ENCODE measurements at regions not wholly inside any gene's neighbourhood (a gene's known extent, or its start where the extent isn't known, plus 50 kb on each side); places are given as distances from the start of the nearest gene placed in this dataset.

GRCh38 chr9:82805027-82805426 lies 257.9 kb downstream of the RASEF start:
- TF ChIP-seq EZH2phosphoT487 (IDR thresholded peaks at IDR 0.05) (no peak), EZH2 (IDR thresholded peaks at IDR 0.05) (no peak)
- TF ChIP-seq, protein P1, sequence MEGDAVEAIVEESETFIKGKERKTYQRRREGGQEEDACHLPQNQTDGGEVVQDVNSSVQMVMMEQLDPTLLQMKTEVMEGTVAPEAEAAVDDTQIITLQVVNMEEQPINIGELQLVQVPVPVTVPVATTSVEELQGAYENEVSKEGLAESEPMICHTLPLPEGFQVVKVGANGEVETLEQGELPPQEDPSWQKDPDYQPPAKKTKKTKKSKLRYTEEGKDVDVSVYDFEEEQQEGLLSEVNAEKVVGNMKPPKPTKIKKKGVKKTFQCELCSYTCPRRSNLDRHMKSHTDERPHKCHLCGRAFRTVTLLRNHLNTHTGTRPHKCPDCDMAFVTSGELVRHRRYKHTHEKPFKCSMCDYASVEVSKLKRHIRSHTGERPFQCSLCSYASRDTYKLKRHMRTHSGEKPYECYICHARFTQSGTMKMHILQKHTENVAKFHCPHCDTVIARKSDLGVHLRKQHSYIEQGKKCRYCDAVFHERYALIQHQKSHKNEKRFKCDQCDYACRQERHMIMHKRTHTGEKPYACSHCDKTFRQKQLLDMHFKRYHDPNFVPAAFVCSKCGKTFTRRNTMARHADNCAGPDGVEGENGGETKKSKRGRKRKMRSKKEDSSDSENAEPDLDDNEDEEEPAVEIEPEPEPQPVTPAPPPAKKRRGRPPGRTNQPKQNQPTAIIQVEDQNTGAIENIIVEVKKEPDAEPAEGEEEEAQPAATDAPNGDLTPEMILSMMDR (IDR thresholded peaks at IDR 0.05): peak; percentile 55
- Histone ChIP-seq H3K9ac (no peak overlapping the region), H3K4me1 (peaks cover 18% of the 10 kb centered on the region), H3K36me3 (no peaks in the 10 kb centered on the region), H3K4me2 (no peak overlapping the region), H3K27ac (no peak overlapping the region), H3K4me3 (no peak overlapping the region), H2AFZ (replicated peaks) (no peak overlapping the region), H3F3A (ENCODE audit: low read depth) (no peaks in the 10 kb centered on the region), H3K9me3 (ENCODE audit: low read depth) (no peaks in the 10 kb centered on the region), H3K27me3 (no peaks in the 10 kb centered on the region), H3K79me2 (ENCODE audit: low read depth) (no peaks in the 10 kb centered on the region), H4K20me1 (ENCODE audit: low read depth) (no peaks in the 10 kb centered on the region)
- H3K27me3 Mint-ChIP-seq (ENCODE audit: insufficient read depth, low read depth): peaks cover 2% of the 10 kb centered on the region
- peaks cover 3% of the 10 kb centered on the region for H3K9me3 Mint-ChIP-seq
- H3K36me3 Mint-ChIP-seq: no peaks in the 10 kb centered on the region
- peaks cover 5% of the 10 kb centered on the region for H3K4me1 Mint-ChIP-seq
- H3K4me3 Mint-ChIP-seq: no peak overlapping the region
- H3K27ac Mint-ChIP-seq: no peak overlapping the region
- DNase-seq (ENCODE audit: low spot score): no peak

- peak; percentile 37 for DNase-seq (ENCODE audit: low spot score)
- Histone ChIP-seq H3K36me3 (no peaks in the 10 kb centered on the region), H3F3A (ENCODE audit: low read depth) (no peaks in the 10 kb centered on the region), H2AFZ (replicated peaks) (peak overlapping the region; percentile 78), H3K9ac (no peak overlapping the region), H3K79me2 (ENCODE audit: low read depth) (no peaks in the 10 kb centered on the region), H3K27me3 (no peaks in the 10 kb centered on the region), H3K9me3 (ENCODE audit: low read depth) (no peaks in the 10 kb centered on the region), H3K4me2 (no peak overlapping the region), H3K4me3 (no peak overlapping the region), H3K27ac (no peak overlapping the region), H4K20me1 (ENCODE audit: low read depth) (no peaks in the 10 kb centered on the region), H3K4me1 (peaks cover 18% of the 10 kb centered on the region)
- Mint-ChIP-seq H3K27ac (peak overlapping the region; percentile 15), H3K27me3 (ENCODE audit: insufficient read depth, low read depth) (peaks cover under 1% of the 10 kb centered on the region), H3K4me3 (no peak overlapping the region), H3K4me1 (peaks cover 5% of the 10 kb centered on the region), H3K9me3 (peaks cover 3% of the 10 kb centered on the region), H3K36me3 (no peaks in the 10 kb centered on the region)
- TF ChIP-seq, protein P1 (IDR thresholded peaks at IDR 0.05): no peak
- TF ChIP-seq EZH2 (IDR thresholded peaks at IDR 0.05) (no peak), EZH2phosphoT487 (IDR thresholded peaks at IDR 0.05) (no peak)
Observed at GRCh38 chr9:82808478-82808877, 254.5 kb downstream of the RASEF start.

DNA sequence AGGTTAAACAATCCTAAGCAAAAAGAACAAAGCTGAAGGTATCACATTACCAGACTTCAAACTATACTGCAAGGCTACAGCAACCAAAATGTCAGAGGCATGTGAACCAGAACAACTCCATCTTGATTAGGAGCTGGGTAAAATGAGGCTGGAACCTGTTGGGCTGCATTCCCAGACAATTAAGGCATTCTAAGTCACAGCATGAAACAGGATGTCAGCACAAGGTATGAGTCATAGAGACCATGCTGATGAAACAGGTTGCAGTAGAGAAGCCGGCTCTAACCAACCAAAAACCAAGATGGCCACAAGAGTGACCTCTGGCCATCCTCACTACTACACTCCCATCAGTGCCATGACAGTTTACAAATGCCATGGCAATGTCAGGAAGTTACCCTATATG lies 252.0 kb downstream of the RASEF start:
- H3K9ac ChIP-seq: no peak overlapping the region
- Mint-ChIP-seq H3K36me3 (no peaks in the 10 kb centered on the region), H3K4me3 (no peak overlapping the region), H3K27ac (no peak overlapping the region), H3K27me3 (ENCODE audit: insufficient read depth, low read depth) (no peaks in the 10 kb centered on the region), H3K9me3 (no peaks in the 10 kb centered on the region), H3K4me1 (peaks cover 5% of the 10 kb centered on the region)
- no peaks in the 10 kb centered on the region for H3K27me3 ChIP-seq
- H3K9me3 ChIP-seq (ENCODE audit: low read depth): no peaks in the 10 kb centered on the region
- peaks cover 18% of the 10 kb centered on the region for H3K4me1 ChIP-seq
- DNase-seq (ENCODE audit: low spot score): no peak
- no peak overlapping the region for H3K4me2 ChIP-seq
- H3K36me3 ChIP-seq: no peaks in the 10 kb centered on the region
- TF ChIP-seq, protein P1 (IDR thresholded peaks at IDR 0.05): no peak
- TF ChIP-seq EZH2 (IDR thresholded peaks at IDR 0.05) (no peak), EZH2phosphoT487 (IDR thresholded peaks at IDR 0.05) (no peak)
- H3K27ac ChIP-seq: no peak overlapping the region
- no peak overlapping the region for H3K4me3 ChIP-seq
- no peaks in the 10 kb centered on the region for H3F3A ChIP-seq (ENCODE audit: low read depth)
- H3K79me2 ChIP-seq (ENCODE audit: low read depth): no peaks in the 10 kb centered on the region
- no peaks in the 10 kb centered on the region for H4K20me1 ChIP-seq (ENCODE audit: low read depth)
- no peak overlapping the region for H2AFZ ChIP-seq (replicated peaks)
